ENCODE measurements at regions not wholly inside any gene's neighbourhood (a gene's known extent, or its start where the extent isn't known, plus 50 kb on each side); places are given as distances from the start of the nearest gene placed in this dataset.

DNA sequence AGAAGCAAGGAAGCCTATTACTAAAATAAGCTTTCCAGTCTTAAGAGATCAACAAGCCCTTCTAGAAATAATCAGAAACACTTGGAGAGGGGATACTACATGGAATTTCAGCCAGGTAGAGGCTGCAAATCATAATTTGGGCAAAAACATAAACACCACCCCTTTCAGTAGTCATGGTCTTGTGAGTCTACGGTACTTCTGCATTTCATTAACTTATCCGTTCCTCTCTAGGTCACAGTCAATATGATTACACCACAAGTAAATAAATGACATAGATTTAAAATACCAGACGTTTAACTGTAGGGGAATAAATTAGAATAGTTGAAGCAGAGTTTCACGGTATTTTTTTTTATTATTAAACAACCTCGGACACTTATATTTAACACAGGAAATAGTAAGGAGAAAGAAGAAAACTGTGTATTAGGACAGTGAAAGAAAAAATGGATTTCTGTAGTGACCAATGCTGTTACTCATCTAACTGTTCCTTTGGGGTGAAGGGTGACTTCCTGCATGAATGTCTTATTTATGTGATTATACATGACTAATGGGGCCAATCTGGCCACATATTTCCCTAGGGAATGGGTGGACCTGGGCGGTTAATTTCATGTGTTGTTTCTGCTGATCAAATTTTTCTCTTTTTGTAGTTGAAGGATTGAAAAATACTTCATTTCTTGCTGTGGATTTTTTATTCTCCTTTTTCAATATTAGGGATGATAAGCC lies 456.6 kb upstream of the UBE2E3 start:
- no peak for DNase-seq

DNA sequence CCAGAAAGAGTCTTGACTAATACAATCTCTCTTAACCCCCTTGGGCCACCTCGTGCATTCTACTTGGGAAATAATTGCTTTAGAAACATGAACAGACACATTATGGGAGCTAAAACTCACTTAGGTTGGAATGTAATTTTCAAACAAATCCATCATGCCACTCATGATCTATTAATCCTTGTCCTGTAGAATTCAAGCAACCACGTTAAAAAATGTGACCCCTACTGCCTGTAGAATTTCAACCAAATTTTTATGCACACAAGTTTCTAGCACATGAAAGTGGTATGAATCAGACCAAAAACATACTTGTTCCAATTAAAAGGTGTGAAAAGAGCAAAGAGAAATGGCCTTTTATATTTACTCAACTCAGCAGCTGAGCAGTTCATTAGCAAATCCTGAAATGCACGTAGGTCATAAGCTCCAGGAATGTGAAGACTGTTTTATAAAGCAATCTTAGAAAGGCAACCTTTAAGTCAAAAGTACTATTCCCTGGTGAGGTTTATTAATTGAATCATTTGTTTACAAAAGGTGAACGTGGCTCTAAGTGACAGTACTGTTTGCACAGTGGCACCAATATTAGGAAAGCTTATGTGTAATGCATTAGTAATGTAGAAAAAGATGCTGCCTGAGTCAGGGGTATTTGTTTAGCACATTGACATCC lies 459.4 kb upstream of the UBE2E3 start:
- no peak for DNase-seq

DNA sequence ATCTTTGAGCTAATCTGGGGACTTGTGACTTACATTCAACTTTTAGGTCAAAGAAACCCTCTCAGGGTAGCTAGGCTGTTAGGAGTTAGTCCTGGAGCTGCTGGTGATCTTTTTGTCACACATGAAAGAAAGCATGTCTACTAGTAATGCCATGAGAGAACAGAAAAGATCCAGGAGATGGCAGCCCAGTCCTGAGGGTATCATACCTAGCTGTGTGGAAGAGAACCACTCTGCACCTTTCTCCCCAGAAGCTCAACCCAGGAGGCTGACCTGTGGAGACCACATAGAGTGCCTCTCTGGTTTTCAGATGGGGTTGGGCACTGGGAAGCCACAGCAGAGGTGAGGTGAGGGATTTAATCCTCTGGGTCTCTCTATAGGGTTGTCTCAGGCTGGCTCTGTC lies 460.2 kb upstream of the UBE2E3 start:
- DNase-seq: no peak

DNA sequence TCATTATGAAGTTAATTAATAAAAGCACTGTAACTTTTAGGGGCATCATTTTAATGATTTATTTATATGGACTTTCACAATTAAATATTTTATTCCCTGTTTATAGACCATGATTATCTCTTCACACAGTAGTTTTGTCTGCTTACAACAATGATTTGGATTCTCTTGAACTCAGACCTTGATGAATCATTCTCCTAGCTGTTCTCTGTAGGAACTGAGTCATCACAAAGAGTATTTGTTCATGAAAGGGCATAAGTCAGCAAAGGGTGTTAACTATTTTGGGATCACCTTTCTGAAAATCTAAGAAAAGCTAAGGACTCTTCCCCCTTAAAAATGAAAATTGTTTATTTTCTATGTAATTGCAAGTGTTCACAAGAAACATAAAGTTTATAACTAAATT lies 461.1 kb upstream of the UBE2E3 start:
- DNase-seq: no peak

DNA sequence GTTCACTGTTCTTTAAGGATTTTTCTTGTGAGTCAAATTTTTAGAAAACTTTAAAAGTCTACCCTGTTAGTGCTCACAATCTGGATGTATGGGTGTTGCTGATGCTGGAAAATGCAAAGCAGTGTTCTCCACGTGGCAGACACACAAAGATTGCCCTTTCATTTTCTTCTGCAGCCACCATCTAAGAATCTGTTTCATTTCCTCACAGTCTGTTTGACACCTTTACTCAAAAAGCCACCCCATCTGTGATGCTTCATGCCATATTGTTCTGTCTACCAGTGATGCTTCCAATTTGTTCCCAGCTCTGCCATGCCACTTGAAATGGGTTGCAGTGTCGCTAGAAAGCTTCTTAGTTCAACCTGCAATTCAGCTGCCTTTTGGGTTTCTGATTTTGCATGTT lies 464.2 kb upstream of the UBE2E3 start:
- no peak for DNase-seq

DNA sequence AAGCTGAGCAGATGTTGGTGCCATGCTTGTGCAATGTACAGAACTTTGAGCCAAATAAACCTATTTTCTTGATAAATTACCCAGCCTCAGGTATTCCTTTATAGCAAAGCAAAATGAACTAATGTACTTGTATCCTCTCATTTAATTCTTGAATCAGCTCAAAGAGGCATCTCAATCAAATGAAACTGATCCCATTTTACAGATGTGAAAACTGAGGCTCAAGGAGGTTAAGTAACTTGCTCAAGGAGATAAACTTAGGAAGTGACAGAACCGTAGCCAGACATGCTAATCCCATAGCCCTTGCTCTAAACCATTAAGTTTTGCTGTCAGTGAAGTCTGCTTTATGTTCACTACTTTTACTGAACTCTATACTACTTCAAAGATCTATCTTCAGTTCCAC lies 467.0 kb upstream of the UBE2E3 start:
- DNase-seq: no peak

DNA sequence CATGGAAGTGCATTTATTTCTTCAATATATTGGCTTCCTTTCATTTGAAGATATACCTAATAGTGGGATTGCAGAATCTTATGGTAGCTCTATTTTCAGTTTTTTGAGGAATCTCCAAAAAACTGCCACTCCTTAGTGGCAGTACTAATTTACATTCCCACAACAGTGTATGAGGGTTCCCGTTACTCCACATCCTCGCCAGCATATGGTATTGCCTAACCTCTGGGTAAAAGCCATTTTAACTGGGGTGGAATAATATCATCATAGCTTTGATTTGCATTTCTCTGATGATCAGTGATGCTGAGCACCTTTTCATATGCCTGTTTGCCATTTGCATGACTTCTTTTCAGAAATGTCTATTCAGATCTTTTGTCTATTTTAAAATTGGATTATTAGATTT lies 471.9 kb upstream of the UBE2E3 start:
- DNase-seq: no peak

DNA sequence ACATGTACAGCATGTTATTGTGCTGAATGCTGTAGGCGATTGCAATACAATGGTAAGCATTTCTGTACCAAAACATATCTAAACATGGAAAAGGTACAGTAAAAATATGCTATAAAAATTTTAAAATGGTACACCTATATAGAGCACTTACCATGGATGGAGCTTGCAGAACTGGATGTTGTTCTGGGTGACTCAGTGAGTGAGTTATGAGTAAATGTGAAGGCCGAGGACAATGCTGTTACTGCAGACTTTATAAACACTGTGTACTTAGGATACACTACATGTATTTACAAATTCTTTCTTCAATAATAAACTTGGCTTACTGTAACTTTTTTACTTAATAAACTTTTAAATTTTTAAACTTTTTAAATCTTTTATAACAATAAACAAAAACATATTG lies 473.4 kb upstream of the UBE2E3 start:
- DNase-seq: no peak

DNA sequence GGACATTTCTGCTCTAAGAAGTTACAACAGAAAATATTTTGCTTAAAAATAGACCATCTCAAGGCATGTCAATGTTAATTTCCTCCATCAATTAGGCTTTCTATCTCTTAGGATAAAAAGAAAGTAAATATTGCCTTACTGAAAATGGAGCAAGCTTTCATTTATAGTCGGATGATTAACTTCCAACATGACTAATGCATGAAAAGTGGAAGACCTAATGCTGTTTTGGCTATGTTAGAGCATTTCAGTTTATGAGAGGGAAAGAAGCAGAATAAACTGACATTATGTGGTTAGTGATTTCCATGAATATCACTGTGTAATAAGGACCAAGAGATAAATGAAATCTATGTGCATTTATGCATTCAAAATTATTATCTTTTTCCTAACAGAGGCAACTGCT lies 475.2 kb upstream of the UBE2E3 start:
- no peak for DNase-seq

DNA sequence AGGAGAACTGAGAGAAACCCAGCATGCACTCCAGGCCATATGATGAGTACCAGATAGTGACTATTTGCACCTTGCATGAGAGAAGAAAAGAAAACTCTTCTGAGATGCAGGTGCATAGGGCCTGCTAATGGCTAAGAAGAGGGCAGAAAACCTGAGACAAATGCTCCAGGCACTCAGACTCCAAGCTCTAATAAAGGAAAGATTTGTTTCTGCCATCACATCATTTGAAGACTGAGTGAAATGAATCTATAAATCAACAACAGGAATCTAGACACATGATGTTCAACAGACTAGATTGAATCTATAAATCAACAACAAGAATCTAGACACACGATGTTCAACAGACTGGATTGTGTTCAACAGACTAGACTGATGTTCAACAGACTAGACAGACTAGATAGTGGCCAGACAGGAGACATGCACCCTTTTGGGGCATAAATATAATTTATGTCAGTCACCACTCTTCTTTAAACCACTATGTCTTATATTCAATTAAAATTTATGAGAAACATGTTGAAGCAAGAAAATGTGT lies 482.7 kb upstream of the UBE2E3 start:
- DNase-seq: no peak

DNA sequence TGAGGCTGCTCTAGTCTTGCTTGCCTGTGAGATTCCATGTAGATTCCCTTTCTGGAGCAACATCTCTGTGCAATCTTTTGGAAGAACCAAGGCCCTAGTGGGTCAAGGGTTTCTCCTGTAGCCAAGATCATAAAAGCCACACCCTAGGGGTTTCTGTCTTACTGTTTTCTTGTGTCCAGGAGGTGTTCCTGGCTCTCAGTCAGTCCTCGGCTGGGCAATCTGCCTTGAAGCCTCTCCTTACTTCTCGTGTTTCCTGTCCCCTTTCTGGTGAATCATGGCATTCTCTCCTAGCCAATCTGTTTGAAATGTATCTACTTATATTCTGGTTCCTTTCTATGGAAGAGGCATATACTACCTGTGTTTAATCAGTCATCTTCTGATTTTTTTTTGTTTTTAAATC lies 484.8 kb upstream of the UBE2E3 start:
- no peak for DNase-seq

DNA sequence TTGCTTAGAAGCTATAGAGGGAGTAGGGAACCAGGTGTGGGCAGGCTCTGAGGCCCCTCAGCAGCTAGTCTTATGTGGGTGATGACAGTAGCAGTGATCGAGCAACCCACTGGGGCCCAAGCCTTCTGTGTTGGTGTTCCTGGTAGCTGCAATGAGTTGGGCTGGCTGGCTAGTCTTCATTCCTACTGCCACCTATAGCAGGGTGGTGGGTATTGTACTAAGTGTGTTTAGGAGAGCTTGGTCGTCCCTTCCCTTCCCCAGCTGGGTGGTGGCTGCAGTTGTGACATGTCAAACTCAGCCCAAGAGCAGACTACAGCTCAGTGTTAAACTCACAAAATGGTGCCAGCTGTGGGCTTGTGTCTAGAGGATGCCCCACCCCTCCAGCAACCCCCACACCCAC lies 486.1 kb upstream of the UBE2E3 start:
- DNase-seq: no peak

DNA sequence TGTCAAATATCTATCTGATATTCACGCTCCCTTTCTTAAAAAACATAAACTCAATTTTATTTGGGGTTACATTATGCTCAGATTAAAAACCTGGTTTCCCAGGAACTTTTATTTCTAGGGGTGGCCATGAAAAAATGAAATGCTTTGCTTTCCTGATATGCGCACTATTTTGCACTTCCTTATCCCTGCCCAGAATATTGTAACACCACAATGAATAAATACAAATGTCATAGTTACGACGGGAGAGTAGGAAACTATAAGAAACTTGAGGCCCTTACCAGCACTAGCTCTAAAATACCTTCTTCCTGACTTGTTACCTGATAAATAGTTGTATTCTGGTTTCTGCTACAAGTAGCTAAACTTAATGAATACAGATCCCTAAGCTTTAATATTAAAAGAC lies 475.6 kb upstream of the CWC22 start:
- no peak for DNase-seq

DNA sequence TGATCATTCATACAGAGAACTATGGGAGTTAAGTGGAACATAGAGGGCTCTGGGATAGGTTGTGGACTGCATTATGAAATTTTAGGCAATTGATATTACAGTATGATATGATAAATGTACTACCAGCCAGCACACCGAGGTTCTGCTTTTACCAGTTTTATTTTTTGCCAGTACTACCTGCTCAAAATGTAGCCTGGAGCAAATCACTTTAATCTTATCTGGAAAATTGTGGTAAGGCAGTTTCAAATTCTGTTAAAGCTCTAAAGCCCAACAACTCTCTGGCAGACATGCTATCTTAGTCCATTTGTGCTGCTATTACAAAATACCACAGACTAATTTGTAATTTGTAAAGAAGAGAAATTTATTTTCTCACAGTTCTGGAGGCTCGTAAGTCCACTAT lies 474.9 kb upstream of the CWC22 start:
- DNase-seq: no peak

DNA sequence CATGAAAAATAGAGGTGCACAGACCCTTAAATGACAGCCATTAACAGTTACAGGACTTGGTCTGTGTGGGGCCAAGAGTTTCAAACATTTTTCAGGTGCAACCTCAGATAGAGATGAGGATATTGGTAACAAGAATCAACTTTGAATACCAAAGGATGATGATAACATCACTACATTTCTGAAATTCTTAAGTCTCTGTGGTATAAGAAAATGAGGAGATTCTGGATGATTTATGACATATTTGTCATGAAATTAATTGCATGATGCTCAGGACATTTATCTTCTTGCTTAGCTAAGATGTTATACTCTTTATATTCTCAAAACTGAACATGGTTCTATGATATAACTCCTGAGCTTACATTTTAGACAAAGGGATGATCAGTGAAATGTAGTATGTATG lies 471.8 kb upstream of the CWC22 start:
- DNase-seq: no peak

DNA sequence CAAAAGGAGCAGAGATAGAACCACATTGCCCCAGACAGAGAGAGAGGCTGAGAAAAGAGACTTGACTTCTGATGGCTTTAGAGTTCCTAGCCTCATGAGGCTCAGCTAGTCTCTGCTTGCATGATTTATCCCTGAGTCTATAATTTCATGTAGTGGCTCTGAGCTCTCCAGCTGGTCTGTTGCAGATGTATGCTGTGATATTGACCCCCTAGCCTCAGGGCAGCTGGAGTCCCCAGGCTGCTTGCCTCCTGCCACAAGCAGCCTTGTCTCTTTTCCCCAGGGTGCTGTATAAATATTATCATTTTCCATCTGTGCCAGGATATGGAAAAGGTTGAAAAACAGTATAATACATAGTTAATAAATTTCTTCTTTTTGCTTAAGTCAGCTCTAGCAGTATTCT lies 467.6 kb upstream of the CWC22 start:
- no peak for DNase-seq

DNA sequence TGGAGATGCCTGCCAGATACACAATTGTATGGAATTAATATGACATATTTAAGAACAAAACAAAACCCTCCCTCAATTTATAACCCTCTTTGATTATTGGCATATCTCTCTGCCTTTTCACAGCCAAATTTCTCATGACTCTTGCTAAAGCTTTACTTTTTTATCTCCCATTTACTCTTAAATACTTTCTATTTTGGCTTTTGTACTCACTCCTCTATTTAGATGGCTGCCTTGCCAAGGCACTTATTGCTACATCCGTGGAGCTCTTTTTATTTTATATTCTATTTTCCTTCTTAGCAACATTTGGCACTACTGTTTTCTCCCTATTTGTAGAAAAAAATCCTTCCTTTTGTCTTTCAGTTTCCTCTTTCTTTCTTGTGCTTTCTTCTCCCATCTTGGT lies 466.4 kb upstream of the CWC22 start:
- no peak for DNase-seq

DNA sequence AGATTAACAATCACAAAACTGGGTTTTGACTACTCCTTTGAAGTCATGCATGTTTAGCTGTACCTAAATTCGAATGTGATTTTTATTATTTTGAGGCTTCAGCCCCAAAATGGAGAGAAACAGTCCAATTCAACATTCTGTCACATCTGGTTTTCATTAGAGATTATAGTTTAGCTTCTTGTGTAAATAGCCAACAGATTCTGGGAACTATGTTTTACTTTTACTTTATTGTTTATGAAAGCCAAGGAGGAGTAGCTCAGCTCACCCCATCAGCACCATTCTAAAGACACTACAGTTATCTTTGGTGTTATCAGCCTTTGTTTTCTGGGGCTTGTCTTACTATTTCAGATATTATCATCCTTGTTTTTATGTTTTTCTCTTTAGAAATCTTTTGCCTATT lies 465.0 kb upstream of the CWC22 start:
- DNase-seq: no peak

DNA sequence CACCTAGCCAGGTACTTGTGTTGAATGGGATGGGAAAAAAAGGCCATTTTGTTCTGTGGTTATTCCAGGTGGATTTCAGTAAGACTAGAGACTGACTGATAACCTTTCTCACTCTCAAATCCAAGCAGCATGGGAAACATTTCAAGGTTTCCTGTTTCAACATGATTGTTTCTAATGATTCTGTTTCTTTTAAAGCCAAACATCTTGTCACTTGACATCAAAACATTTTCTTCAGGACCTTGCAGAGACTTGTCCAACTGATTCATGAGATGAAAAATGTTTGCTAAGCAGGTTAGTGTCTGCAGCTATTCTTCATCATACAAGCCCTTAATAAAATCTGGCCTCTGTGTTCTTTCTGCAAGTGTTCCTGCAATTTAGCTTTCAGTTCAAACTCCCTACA lies 456.5 kb upstream of the CWC22 start:
- no peak for DNase-seq

DNA sequence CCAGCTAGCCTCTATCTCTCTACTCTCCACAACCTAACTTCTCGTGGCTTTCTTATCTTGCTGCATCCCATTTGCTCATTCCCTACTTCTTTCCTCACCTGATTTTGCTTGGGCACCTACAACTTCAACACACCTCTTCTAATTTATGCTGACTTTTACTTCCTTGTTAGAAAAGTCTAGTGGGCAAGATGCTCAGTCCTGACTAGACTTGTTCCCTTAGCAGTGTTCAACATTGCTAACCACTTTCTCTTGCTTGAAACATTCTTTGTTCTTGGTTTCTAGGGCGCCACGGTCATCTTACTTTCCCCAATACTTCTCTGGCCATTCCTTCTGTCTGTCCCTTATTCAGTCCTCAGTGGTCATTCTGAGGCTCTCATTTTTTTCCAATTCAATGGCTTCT lies 454.7 kb upstream of the CWC22 start:
- DNase-seq: no peak

DNA sequence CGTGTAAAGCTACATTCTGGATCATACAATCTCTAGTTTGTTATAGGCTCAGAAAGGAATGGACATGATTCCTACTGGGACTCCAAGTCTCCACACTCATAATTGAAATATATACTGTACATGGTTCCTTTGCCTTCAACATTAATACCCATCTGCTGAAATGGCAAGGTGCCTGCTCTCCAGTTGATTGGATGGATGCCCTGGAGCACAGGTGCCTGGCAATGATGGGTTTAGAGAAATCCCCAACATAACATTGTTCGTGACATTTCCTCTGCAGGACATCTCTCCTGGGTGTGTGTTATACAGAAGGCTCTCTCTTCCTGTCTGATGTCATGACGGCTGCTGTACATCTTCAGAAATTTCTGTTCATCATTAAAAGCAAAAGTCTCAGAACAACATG lies 449.7 kb upstream of the CWC22 start:
- no peak for DNase-seq

DNA sequence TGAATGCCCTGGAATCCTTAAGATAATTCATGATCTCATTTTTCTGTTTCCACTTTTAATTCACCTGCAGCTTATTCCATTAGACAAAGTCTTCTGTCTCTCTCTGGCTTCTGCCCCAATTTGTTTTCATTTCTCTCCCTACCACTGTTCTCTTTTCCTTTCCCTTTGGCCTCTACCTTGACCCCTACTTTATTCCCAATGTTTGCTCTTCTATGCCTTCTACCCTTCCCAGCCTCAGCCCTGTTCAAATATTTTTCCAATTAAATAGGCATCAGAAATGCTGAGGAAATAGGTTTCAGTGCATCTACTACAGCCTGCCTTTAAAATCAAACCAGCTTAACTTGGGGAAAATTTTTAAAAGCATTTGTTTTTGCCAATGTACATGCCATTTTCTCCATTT lies 443.7 kb upstream of the CWC22 start:
- DNase-seq: no peak

DNA sequence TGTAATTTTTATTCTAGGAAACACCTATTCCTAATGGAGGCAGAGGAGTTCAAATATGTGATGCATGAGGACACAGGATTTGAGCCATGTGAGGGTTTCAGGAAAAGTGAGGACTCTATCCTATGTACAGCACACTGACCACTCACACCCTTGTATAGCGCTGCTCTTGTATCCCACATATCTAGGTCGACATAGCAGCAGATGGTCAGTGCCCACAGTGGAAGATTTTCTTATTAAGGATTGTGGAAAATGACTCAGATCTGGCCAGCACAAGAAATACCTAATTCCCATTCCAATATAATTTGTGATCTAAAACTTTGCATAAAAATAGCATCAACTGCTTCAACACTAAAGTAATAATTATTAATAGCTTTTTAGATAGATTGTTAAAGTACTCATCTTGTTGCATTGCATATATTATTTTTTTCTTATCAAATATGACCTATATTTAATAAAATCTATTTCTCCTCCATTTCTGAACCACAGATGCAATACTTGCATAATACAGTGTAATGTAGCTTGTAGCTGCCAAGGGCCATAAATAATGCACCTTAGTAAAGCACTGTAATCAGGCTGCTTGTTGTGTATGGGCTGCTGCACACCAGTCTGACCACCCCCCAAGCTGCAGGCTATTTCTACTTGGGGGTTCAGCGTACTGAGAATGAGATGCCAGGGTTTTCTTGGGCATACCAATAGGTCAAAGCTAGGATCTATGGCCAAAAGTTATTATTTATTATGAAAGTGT lies 442.2 kb upstream of the CWC22 start:
- DNase-seq: no peak

DNA sequence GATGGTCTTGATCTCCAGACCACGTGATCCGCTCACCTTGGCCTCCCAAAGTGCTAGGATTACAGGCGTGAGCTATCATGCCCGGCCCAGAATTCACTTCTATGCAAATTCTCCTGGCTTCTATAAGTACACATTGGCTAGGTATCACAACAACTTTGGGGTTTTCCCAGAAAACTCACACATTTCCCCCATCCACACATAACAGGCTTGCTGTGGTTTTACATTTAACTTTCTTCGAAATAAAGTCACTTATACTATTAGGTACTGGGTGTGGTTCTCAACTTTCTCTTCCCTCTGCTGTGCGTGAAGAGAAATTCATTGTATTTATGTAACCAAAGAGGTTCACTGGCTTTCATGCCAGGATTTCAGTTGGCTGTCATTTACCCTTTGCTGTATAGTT lies 439.4 kb upstream of the CWC22 start:
- DNase-seq: no peak

All from activated CD4-positive, alpha-beta T cell treated with anti-CD3 and anti-CD28 coated beads, Interleukin-10, Interleukin-2, amounts not matched to agents 100 ng/mL and 50 ng/mL, durations not matched to agents 16 hours and 8 hours (primary cell).